MM.1S (cell line): ENCODE measurements at regions not wholly inside any gene's neighbourhood (a gene's known extent, or its start where the extent isn't known, plus 50 kb on each side); places are given as distances from the start of the nearest gene placed in this dataset.
"Not testable (repeated sequence)": the region's sequence is repeated elsewhere in the genome, so short reads cannot be mapped to it uniquely, and the experiment has no call there.

Source experiments
- CTCF ChIP-seq: fragments of 300-600 bp; sonication (generic); IDR thresholded peaks from 2 replicates; pipeline ENCODE4 v1.5.1; 2016; ENCODE audit warnings: antibody characterized with exemption, low read length, mixed read lengths
- EZH2 ChIP-seq: fragments of 300-600 bp; sonication (generic); optimal IDR thresholded peaks from 2 replicates; pipeline ENCODE3; 2017; ENCODE audit warnings: low read depth, mild to moderate bottlenecking, antibody characterized with exemption, low read length, mixed read lengths

- TF ChIP-seq CTCF, EZH2: not testable (repeated sequence)
Measured at GRCh38 chr5:34128890-34129289, 85.9 kb upstream of the C1QTNF3 start.
